ENCODE measurements at regions not wholly inside any gene's neighbourhood (a gene's known extent, or its start where the extent isn't known, plus 50 kb on each side); places are given as distances from the start of the nearest gene placed in this dataset.

- Histone ChIP-seq H3K4me1 (no peaks in the 10 kb centered on the region), H3K36me3 (no peaks in the 10 kb centered on the region), H3K4me3 (no peak overlapping the region), H3K9me3 (no peaks in the 10 kb centered on the region), H3K27ac (no peak overlapping the region), H3K27me3 (no peaks in the 10 kb centered on the region)
- DNase-seq, result no peak
- no peak for ATAC-seq
- intact Hi-C loops (cut with DNase I; ENCODE audit: low total_unique reads) (no loop called here), in situ Hi-C loops (cut with MboI; ENCODE audit: low sequenced_read_pairs in 4 of 4) (no loop called here)
- TF ChIP-seq POLR2A (IDR thresholded peaks at IDR 0.05), result no peak
Measured at GRCh38 chr5:62083661-62084060, 222.3 kb upstream of the KIF2A start.

- no peaks in the 10 kb centered on the region for H3K4me1 ChIP-seq
- intact Hi-C loops (cut with DNase I; ENCODE audit: low total_unique reads) (no loop called here), in situ Hi-C loops (cut with MboI; ENCODE audit: low sequenced_read_pairs in 4 of 4) (no loop called here)
- no peaks in the 10 kb centered on the region for H3K9me3 ChIP-seq
- no peaks in the 10 kb centered on the region for H3K36me3 ChIP-seq
- TF ChIP-seq POLR2A (IDR thresholded peaks at IDR 0.05) (no peak), CTCF (IDR thresholded peaks at IDR 0.05 in 4 of 5, conservative IDR thresholded peaks at IDR 0.05 in 1 of 5) (no peak)
- no peak for ATAC-seq
- H3K4me3 ChIP-seq, result no peak overlapping the region
- H3K27ac ChIP-seq, result no peak overlapping the region
- DNase-seq, result no peak
- H3K27me3 ChIP-seq, result no peaks in the 10 kb centered on the region
Measured at GRCh38 chr5:62084391-62084790, 221.6 kb upstream of the KIF2A start.

GRCh38 chr5:62090953-62091352 lies 215.1 kb upstream of the KIF2A start:
- DNase-seq (no peak), ATAC-seq (no peak)
- H3K4me1 ChIP-seq, result no peaks in the 10 kb centered on the region
- in situ Hi-C loops (cut with MboI; ENCODE audit: low sequenced_read_pairs in 4 of 4), result no loop called here
- intact Hi-C loops (cut with DNase I; ENCODE audit: low total_unique reads), result no loop called here
- H3K27ac ChIP-seq, result no peak overlapping the region
- no peaks in the 10 kb centered on the region for H3K36me3 ChIP-seq
- no peaks in the 10 kb centered on the region for H3K9me3 ChIP-seq
- no peak for TF ChIP-seq CTCF (IDR thresholded peaks at IDR 0.05 in 4 of 5, conservative IDR thresholded peaks at IDR 0.05 in 1 of 5)
- TF ChIP-seq POLR2A (IDR thresholded peaks at IDR 0.05), result no peak
- H3K27me3 ChIP-seq, result no peaks in the 10 kb centered on the region
- no peak overlapping the region for H3K4me3 ChIP-seq

GRCh38 chr5:62093411-62093810 lies 212.6 kb upstream of the KIF2A start:
- Histone ChIP-seq H3K27ac (no peak overlapping the region), H3K4me1 (no peaks in the 10 kb centered on the region), H3K27me3 (no peaks in the 10 kb centered on the region), H3K4me3 (no peak overlapping the region), H3K36me3 (no peaks in the 10 kb centered on the region), H3K9me3 (no peaks in the 10 kb centered on the region)
- in situ Hi-C loops (cut with MboI; ENCODE audit: low sequenced_read_pairs in 4 of 4), result no loop called here
- TF ChIP-seq POLR2A (IDR thresholded peaks at IDR 0.05) (no peak), CTCF (IDR thresholded peaks at IDR 0.05 in 4 of 5, conservative IDR thresholded peaks at IDR 0.05 in 1 of 5) (no peak)
- ATAC-seq, result no peak
- DNase-seq, result no peak
- intact Hi-C loops (cut with DNase I; ENCODE audit: low total_unique reads), result no loop called here

- H3K4me3 ChIP-seq, result no peak overlapping the region
- H3K4me1 ChIP-seq, result no peaks in the 10 kb centered on the region
- ATAC-seq (no peak), DNase-seq (no peak)
- TF ChIP-seq POLR2A (IDR thresholded peaks at IDR 0.05), result no peak
- no peaks in the 10 kb centered on the region for H3K27me3 ChIP-seq
- H3K27ac ChIP-seq, result no peak overlapping the region
- H3K9me3 ChIP-seq, result no peaks in the 10 kb centered on the region
- no peaks in the 10 kb centered on the region for H3K36me3 ChIP-seq
- intact Hi-C loops (cut with DNase I; ENCODE audit: low total_unique reads) (no loop called here), in situ Hi-C loops (cut with MboI; ENCODE audit: low sequenced_read_pairs in 4 of 4) (no loop called here)
Measured at GRCh38 chr5:62093976-62094375, 212.0 kb upstream of the KIF2A start.

GRCh38 chr5:62097361-62097760 lies 208.6 kb upstream of the KIF2A start:
- no peaks in the 10 kb centered on the region for H3K27me3 ChIP-seq
- TF ChIP-seq CTCF (IDR thresholded peaks at IDR 0.05 in 4 of 5, conservative IDR thresholded peaks at IDR 0.05 in 1 of 5), result no peak
- no peak for TF ChIP-seq POLR2A (IDR thresholded peaks at IDR 0.05)
- ATAC-seq (no peak), DNase-seq (no peak)
- no peak overlapping the region for H3K4me3 ChIP-seq
- H3K36me3 ChIP-seq, result no peaks in the 10 kb centered on the region
- H3K4me1 ChIP-seq, result no peaks in the 10 kb centered on the region
- in situ Hi-C loops (cut with MboI; ENCODE audit: low sequenced_read_pairs in 4 of 4) (no loop called here), intact Hi-C loops (cut with DNase I; ENCODE audit: low total_unique reads) (no loop called here)
- H3K27ac ChIP-seq, result no peak overlapping the region
- H3K9me3 ChIP-seq, result no peaks in the 10 kb centered on the region

Measured in gastrocnemius medialis (tissue), 4 donors.